ENCODE measurements at regions not wholly inside any gene's neighbourhood (a gene's known extent, or its start where the extent isn't known, plus 50 kb on each side); places are given as distances from the start of the nearest gene placed in this dataset.

- intact Hi-C loops (cut with DNase I): no loop called here
- ATAC-seq (no peak), DNase-seq (no peak)
Observed at GRCh38 chr10:104563548-104563947, 77.5 kb upstream of the SORCS3 start.

- intact Hi-C loops (cut with DNase I): no loop called here
- no peak for DNase-seq
- ATAC-seq: no peak
Observed at GRCh38 chr10:104574427-104574826, 66.7 kb upstream of the SORCS3 start.

GRCh38 chr10:104574838-104575237, 66.3 kb upstream of the SORCS3 start:
- no peak for ATAC-seq
- intact Hi-C loops (cut with DNase I): no loop called here
- DNase-seq: no peak

- intact Hi-C loops (cut with DNase I): no loop called here
- ATAC-seq (no peak), DNase-seq (no peak)
Observed at GRCh38 chr10:104576611-104577010, 64.5 kb upstream of the SORCS3 start.

GRCh38 chr10:104577163-104577562, 63.9 kb upstream of the SORCS3 start:
- DNase-seq (no peak), ATAC-seq (no peak)
- intact Hi-C loops (cut with DNase I): no loop called here

GRCh38 chr10:104577861-104578521, 63.1 kb upstream of the SORCS3 start:
- ATAC-seq: no peak
- DNase-seq: no peak
- intact Hi-C loops (cut with DNase I): no loop called here

GRCh38 chr10:104578671-104579070, 62.4 kb upstream of the SORCS3 start:
- no peak for ATAC-seq
- DNase-seq: no peak
- intact Hi-C loops (cut with DNase I): no loop called here

- intact Hi-C loops (cut with DNase I): no loop called here
- no peak for ATAC-seq
- DNase-seq: no peak
Observed at GRCh38 chr10:104579136-104579535, 62.0 kb upstream of the SORCS3 start.

GRCh38 chr10:104580321-104580720, 60.8 kb upstream of the SORCS3 start:
- DNase-seq: peak; percentile 38
- intact Hi-C loops (cut with DNase I): no loop called here
- peak; percentile 60 to 88 for ATAC-seq

- intact Hi-C loops (cut with DNase I): no loop called here
- ATAC-seq (peak; percentile 87 to 91), DNase-seq (peak; percentile 70)
Observed at GRCh38 chr10:104580774-104581675, 60.1 kb upstream of the SORCS3 start.

- intact Hi-C loops (cut with DNase I): no loop called here
- ATAC-seq: no peak
Observed at GRCh38 chr10:104581884-104582601, 59.0 kb upstream of the SORCS3 start.

GRCh38 chr10:104582602-104582951, 58.5 kb upstream of the SORCS3 start:
- DNase-seq (no peak), ATAC-seq (no peak)
- intact Hi-C loops (cut with DNase I): no loop called here

More at GRCh38 chr10:104581884-104582601, 59.0 kb upstream of the SORCS3 start:
- no peak for DNase-seq

- ATAC-seq (no peak), DNase-seq (no peak)
- intact Hi-C loops (cut with DNase I): no loop called here
Observed at GRCh38 chr10:104582966-104583365, 58.1 kb upstream of the SORCS3 start.

- DNase-seq: no peak
- intact Hi-C loops (cut with DNase I): no loop called here
- ATAC-seq: no peak
Observed at GRCh38 chr10:104584541-104584940, 56.5 kb upstream of the SORCS3 start.

- no peak for ATAC-seq
Observed at GRCh38 chr10:104587751-104588150, 53.3 kb upstream of the SORCS3 start.

GRCh38 chr10:104589431-104589830, 51.7 kb upstream of the SORCS3 start:
- intact Hi-C loops (cut with DNase I): no loop called here
- ATAC-seq: peak in 1 of 2 donors; percentile 80
- no peak for DNase-seq

More at GRCh38 chr10:104587751-104588150, 53.3 kb upstream of the SORCS3 start:
- DNase-seq: no peak
- intact Hi-C loops (cut with DNase I): no loop called here

GRCh38 chr10:104589871-104590270, 51.2 kb upstream of the SORCS3 start:
- DNase-seq: no peak
- peak in 1 of 2 donors; percentile 68 for ATAC-seq
- intact Hi-C loops (cut with DNase I): no loop called here

Data from left cardiac atrium (tissue), 4 donors.